ENCODE measurements at regions not wholly inside any gene's neighbourhood (a gene's known extent, or its start where the extent isn't known, plus 50 kb on each side); places are given as distances from the start of the nearest gene placed in this dataset.
"Not testable (repeated sequence)": the region's sequence is repeated elsewhere in the genome, so short reads cannot be mapped to it uniquely, and the experiment has no call there.

GRCh38 chr3:94374439-94375161, 311.7 kb downstream of the NSUN3 start:
- Histone ChIP-seq H3K4me3 (ENCODE audit: insufficient read depth in 1 of 2, low read depth in 1 of 2, low read length in 2 of 2) (no peak overlapping the region), H4K8ac (ENCODE audit: low read length) (no peak overlapping the region), H2BK120ac (ENCODE audit: low read depth, low read length) (no peak overlapping the region), H2BK5ac (ENCODE audit: low read depth, low read length, poor library complexity, severe bottlenecking) (no peak overlapping the region), H3K14ac (ENCODE audit: low read length in 2 of 2) (no peak overlapping the region), H3K4me1 (ENCODE audit: control insufficient read depth, insufficient read depth, low read depth, low read length) (no peaks in the 10 kb centered on the region), H2AFZ (ENCODE audit: low read depth, low read length) (no peak overlapping the region), H3K9me3 (ENCODE audit: control insufficient read depth, low read length) (no peaks in the 10 kb centered on the region), H4K91ac (ENCODE audit: low read length) (no peak overlapping the region), H3K79me1 (replicated peaks; ENCODE audit: low read length, poor library complexity, severe bottlenecking) (no peaks in the 10 kb centered on the region), H2BK12ac (ENCODE audit: low read length in 2 of 2) (no peak overlapping the region), H3K4ac (ENCODE audit: low read depth in 1 of 2, low read length in 2 of 2) (no peak overlapping the region), H3K27me3 (ENCODE audit: control insufficient read depth in 1 of 2, insufficient read depth in 1 of 2, low read length in 2 of 2) (no peaks in the 10 kb centered on the region), H3K9ac (ENCODE audit: low read length) (no peak overlapping the region), H3K18ac (ENCODE audit: low read depth in 1 of 2, low read length in 2 of 2) (no peak overlapping the region), H3K36me3 (ENCODE audit: control insufficient read depth in 1 of 2, insufficient read depth in 2 of 2, low read depth in 1 of 2, low read length in 2 of 2) (no peaks in the 10 kb centered on the region), H3K4me2 (ENCODE audit: low read length, poor library complexity, severe bottlenecking) (no peak overlapping the region), H2BK15ac (ENCODE audit: low read depth, poor library complexity, severe bottlenecking) (no peak overlapping the region), H3K27ac (ENCODE audit: low read length, poor library complexity, severe bottlenecking) (no peak overlapping the region), H2AK5ac (ENCODE audit: low read length, severe bottlenecking) (no peak overlapping the region), H3K23ac (ENCODE audit: low read length in 2 of 2) (no peak overlapping the region)
- DNase-seq: no peak
- WGBS: 100% methylated on average over 1 of the region's 1 CpG

- H3K4ac ChIP-seq (ENCODE audit: low read depth in 1 of 2, low read length in 2 of 2); H2BK15ac ChIP-seq (ENCODE audit: low read depth, poor library complexity, severe bottlenecking); H3K9me3 ChIP-seq (ENCODE audit: control insufficient read depth, low read length); H3K18ac ChIP-seq (ENCODE audit: low read depth in 1 of 2, low read length in 2 of 2); H3K27me3 ChIP-seq (ENCODE audit: control insufficient read depth in 1 of 2, insufficient read depth in 1 of 2, low read length in 2 of 2); H3K27ac ChIP-seq (ENCODE audit: low read length, poor library complexity, severe bottlenecking); H3K4me2 ChIP-seq (ENCODE audit: low read length, poor library complexity, severe bottlenecking); H3K36me3 ChIP-seq (ENCODE audit: control insufficient read depth in 1 of 2, insufficient read depth in 2 of 2, low read depth in 1 of 2, low read length in 2 of 2); H3K14ac ChIP-seq (ENCODE audit: low read length in 2 of 2); H4K8ac ChIP-seq (ENCODE audit: low read length); H3K4me3 ChIP-seq (ENCODE audit: insufficient read depth in 1 of 2, low read depth in 1 of 2, low read length in 2 of 2); H2BK120ac ChIP-seq (ENCODE audit: low read depth, low read length); H2AK5ac ChIP-seq (ENCODE audit: low read length, severe bottlenecking); H2BK12ac ChIP-seq (ENCODE audit: low read length in 2 of 2); H2AFZ ChIP-seq (ENCODE audit: low read depth, low read length); H2BK5ac ChIP-seq (ENCODE audit: low read depth, low read length, poor library complexity, severe bottlenecking); H4K91ac ChIP-seq (ENCODE audit: low read length); DNase-seq; H3K23ac ChIP-seq (ENCODE audit: low read length in 2 of 2); H3K4me1 ChIP-seq (ENCODE audit: control insufficient read depth, insufficient read depth, low read depth, low read length); H3K79me1 ChIP-seq (replicated peaks; ENCODE audit: low read length, poor library complexity, severe bottlenecking); H3K9ac ChIP-seq (ENCODE audit: low read length): not testable (repeated sequence)
- no CpG with 5 or more reads among the region's 3 CpGs for WGBS
Observed at GRCh38 chr3:94377123-94377696, 314.3 kb downstream of the NSUN3 start.

- not testable (repeated sequence) for H3K4ac ChIP-seq (ENCODE audit: low read depth in 1 of 2, low read length in 2 of 2); H3K27me3 ChIP-seq (ENCODE audit: control insufficient read depth in 1 of 2, insufficient read depth in 1 of 2, low read length in 2 of 2)
Observed at GRCh38 chr3:94377863-94378262, 315.0 kb downstream of the NSUN3 start.

GRCh38 chr3:94378322-94378721, 315.5 kb downstream of the NSUN3 start:
- H3K36me3 ChIP-seq (ENCODE audit: control insufficient read depth in 1 of 2, insufficient read depth in 2 of 2, low read depth in 1 of 2, low read length in 2 of 2): no peaks in the 10 kb centered on the region
- no peak overlapping the region for H4K91ac ChIP-seq (ENCODE audit: low read length)
- no peak for DNase-seq
- no peaks in the 10 kb centered on the region for H3K9me3 ChIP-seq (ENCODE audit: control insufficient read depth, low read length)
- no peaks in the 10 kb centered on the region for H3K4me1 ChIP-seq (ENCODE audit: control insufficient read depth, insufficient read depth, low read depth, low read length)
- no peak overlapping the region for H2BK12ac ChIP-seq (ENCODE audit: low read length in 2 of 2)
- no peak overlapping the region for H2BK120ac ChIP-seq (ENCODE audit: low read depth, low read length)
- no peak overlapping the region for H3K9ac ChIP-seq (ENCODE audit: low read length)
- no peaks in the 10 kb centered on the region for H3K27me3 ChIP-seq (ENCODE audit: control insufficient read depth in 1 of 2, insufficient read depth in 1 of 2, low read length in 2 of 2)
- H2AFZ ChIP-seq (ENCODE audit: low read depth, low read length): no peak overlapping the region
- H3K14ac ChIP-seq (ENCODE audit: low read length in 2 of 2): no peak overlapping the region
- no peak overlapping the region for H3K4me3 ChIP-seq (ENCODE audit: insufficient read depth in 1 of 2, low read depth in 1 of 2, low read length in 2 of 2)
- H3K18ac ChIP-seq (ENCODE audit: low read depth in 1 of 2, low read length in 2 of 2): no peak overlapping the region
- H3K27ac ChIP-seq (ENCODE audit: low read length, poor library complexity, severe bottlenecking): no peak overlapping the region
- WGBS: no CpG with 5 or more reads among the region's 1 CpG
- H3K23ac ChIP-seq (ENCODE audit: low read length in 2 of 2): no peak overlapping the region
- no peak overlapping the region for H3K4me2 ChIP-seq (ENCODE audit: low read length, poor library complexity, severe bottlenecking)
- no peak overlapping the region for H2BK15ac ChIP-seq (ENCODE audit: low read depth, poor library complexity, severe bottlenecking)
- H4K8ac ChIP-seq (ENCODE audit: low read length): no peak overlapping the region
- no peaks in the 10 kb centered on the region for H3K79me1 ChIP-seq (replicated peaks; ENCODE audit: low read length, poor library complexity, severe bottlenecking)
- H2BK5ac ChIP-seq (ENCODE audit: low read depth, low read length, poor library complexity, severe bottlenecking): no peak overlapping the region
- H2AK5ac ChIP-seq (ENCODE audit: low read length, severe bottlenecking): no peak overlapping the region
- H3K4ac ChIP-seq (ENCODE audit: low read depth in 1 of 2, low read length in 2 of 2): no peak overlapping the region

More at GRCh38 chr3:94377863-94378262, 315.0 kb downstream of the NSUN3 start:
- not testable (repeated sequence) for H2BK5ac ChIP-seq (ENCODE audit: low read depth, low read length, poor library complexity, severe bottlenecking); H3K4me3 ChIP-seq (ENCODE audit: insufficient read depth in 1 of 2, low read depth in 1 of 2, low read length in 2 of 2); H3K79me1 ChIP-seq (replicated peaks; ENCODE audit: low read length, poor library complexity, severe bottlenecking); H3K27ac ChIP-seq (ENCODE audit: low read length, poor library complexity, severe bottlenecking); DNase-seq; H3K4me2 ChIP-seq (ENCODE audit: low read length, poor library complexity, severe bottlenecking); H3K18ac ChIP-seq (ENCODE audit: low read depth in 1 of 2, low read length in 2 of 2); H3K9ac ChIP-seq (ENCODE audit: low read length); H2BK15ac ChIP-seq (ENCODE audit: low read depth, poor library complexity, severe bottlenecking); H3K14ac ChIP-seq (ENCODE audit: low read length in 2 of 2); H3K36me3 ChIP-seq (ENCODE audit: control insufficient read depth in 1 of 2, insufficient read depth in 2 of 2, low read depth in 1 of 2, low read length in 2 of 2); H3K4me1 ChIP-seq (ENCODE audit: control insufficient read depth, insufficient read depth, low read depth, low read length); H3K23ac ChIP-seq (ENCODE audit: low read length in 2 of 2); H2BK120ac ChIP-seq (ENCODE audit: low read depth, low read length); H3K9me3 ChIP-seq (ENCODE audit: control insufficient read depth, low read length); H2AFZ ChIP-seq (ENCODE audit: low read depth, low read length); H2BK12ac ChIP-seq (ENCODE audit: low read length in 2 of 2); H4K8ac ChIP-seq (ENCODE audit: low read length); H4K91ac ChIP-seq (ENCODE audit: low read length); H2AK5ac ChIP-seq (ENCODE audit: low read length, severe bottlenecking)
- no CpG with 5 or more reads among the region's 3 CpGs for WGBS
